GM20000 (cell line): ENCODE measurements at regions not wholly inside any gene's neighbourhood (a gene's known extent, or its start where the extent isn't known, plus 50 kb on each side); places are given as distances from the start of the nearest gene placed in this dataset.
A peak's percentile ranks its signal among the peaks of the same experiment; 100 is the strongest.

ENCODE experiments used
- DNase-seq: peaks from one replicate; pipeline ENCODE4 v3.0.0; 2012; ENCODE audit warnings: low spot score
- TF ChIP-seq, protein P1 (sequence below): IDR thresholded peaks from 2 replicates; pipeline ENCODE4 v1.5.1; 2012; ENCODE audit warnings: mild to moderate bottlenecking, control low read depth; ENCODE audit errors: extremely low read depth, missing control alignments

DNA sequence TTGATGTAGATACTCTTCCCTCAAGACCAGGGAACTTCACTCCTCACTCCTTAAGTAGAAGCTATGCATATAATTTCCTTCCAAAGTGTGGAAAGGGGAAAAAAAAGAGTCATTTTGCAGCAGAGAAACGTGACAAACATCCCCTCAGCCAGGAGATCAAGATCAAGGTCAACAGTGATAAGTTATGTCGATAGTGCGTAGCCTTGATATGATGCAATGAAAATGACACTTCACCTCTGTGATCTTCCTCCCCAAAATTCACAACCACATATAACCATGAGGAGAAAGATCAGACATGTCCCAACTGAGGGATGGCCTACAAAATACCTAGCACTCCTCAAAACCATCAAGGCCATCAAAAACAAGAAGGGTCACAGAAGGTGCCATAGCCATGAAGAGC is 160.4 kb upstream of the MYLIP start:
- TF ChIP-seq, protein P1, sequence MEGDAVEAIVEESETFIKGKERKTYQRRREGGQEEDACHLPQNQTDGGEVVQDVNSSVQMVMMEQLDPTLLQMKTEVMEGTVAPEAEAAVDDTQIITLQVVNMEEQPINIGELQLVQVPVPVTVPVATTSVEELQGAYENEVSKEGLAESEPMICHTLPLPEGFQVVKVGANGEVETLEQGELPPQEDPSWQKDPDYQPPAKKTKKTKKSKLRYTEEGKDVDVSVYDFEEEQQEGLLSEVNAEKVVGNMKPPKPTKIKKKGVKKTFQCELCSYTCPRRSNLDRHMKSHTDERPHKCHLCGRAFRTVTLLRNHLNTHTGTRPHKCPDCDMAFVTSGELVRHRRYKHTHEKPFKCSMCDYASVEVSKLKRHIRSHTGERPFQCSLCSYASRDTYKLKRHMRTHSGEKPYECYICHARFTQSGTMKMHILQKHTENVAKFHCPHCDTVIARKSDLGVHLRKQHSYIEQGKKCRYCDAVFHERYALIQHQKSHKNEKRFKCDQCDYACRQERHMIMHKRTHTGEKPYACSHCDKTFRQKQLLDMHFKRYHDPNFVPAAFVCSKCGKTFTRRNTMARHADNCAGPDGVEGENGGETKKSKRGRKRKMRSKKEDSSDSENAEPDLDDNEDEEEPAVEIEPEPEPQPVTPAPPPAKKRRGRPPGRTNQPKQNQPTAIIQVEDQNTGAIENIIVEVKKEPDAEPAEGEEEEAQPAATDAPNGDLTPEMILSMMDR = no peak

DNA sequence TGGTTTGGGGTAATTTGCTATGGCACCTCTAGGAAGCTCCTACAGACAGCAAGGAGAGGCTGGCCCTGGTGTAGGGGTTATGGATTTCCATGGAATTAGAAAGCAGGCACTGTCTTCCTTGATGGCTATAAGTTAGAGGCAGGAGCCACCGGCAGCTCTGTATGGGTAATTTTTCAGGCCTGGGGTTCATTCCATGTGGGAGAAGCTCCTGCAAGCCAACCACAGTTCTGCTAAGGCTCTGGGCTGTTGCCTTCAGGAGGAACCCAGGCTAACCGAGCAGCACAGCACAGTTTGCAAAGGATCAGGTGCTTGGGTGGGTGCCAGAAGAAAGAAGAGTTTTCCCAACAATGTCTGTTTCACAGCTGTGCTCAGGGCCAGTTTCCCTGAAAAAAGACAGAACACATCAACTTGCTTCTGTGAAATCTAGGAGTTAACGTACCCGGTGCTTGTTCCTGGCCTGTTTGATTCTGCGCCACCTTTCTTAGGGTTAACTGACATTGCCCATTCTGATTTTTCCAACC is 162.8 kb upstream of the MYLIP start:
- DNase-seq = no peak
- TF ChIP-seq, protein P1 = no peak

More for the DNA sequence above, 160.4 kb upstream of the MYLIP start:
- no peak for DNase-seq

DNA sequence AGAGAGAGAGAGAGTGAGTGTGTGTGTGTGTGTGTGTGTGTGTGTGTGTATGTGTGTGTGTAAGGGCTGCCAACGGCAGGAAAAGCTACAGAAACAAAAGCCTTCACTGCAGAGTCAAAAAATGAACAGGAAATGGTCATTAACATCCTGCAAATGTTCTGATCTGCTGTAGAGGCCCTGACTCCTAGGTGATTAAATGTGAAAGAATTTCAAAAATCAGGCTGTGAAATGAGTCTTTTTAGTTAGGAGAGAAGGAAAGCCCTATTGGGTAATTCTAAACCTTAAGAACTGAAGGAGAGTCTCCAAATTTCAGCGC is 166.5 kb upstream of the MYLIP start:
- TF ChIP-seq, protein P1 = no peak
- DNase-seq = peak; percentile 33

DNA sequence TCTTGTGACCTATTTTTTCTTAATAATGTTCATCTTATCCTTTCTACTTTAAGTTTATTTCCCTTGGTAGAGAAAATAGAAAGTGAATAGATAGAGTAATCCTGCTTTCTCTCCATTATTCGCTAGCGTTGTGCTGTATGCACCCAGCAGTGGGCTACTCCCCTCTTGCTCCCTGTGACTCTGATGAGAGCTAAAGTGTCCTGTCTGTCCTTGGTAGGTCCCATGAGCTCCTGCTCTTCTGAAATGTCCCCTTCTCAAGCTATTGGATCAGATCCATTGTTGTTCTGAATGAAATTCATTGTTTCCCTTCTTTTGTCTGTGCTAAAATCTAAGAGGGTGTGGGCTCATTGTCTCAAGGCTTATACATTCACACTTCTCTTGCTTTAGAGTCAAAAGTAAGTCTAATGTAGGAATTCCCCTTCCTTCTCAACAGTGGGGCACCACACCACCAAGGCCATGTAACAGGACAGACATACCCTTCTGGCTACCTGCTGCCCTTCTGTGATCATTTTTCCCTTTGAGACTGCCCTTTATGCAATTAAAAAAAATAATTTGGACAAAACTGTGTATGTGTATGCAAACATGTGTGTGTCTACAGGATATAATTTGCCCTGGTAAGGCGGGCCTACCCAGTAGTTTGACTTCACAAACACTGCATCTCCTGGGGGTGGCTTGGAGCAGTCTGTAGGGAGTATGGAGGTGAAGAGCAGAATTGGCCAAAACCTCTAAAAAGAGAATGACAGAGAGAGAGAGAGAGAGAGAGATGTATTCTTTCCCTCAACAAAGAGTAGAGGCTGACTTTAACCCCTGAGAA is 167.0 kb upstream of the MYLIP start:
- TF ChIP-seq, protein P1 = no peak
- DNase-seq = no peak

DNA sequence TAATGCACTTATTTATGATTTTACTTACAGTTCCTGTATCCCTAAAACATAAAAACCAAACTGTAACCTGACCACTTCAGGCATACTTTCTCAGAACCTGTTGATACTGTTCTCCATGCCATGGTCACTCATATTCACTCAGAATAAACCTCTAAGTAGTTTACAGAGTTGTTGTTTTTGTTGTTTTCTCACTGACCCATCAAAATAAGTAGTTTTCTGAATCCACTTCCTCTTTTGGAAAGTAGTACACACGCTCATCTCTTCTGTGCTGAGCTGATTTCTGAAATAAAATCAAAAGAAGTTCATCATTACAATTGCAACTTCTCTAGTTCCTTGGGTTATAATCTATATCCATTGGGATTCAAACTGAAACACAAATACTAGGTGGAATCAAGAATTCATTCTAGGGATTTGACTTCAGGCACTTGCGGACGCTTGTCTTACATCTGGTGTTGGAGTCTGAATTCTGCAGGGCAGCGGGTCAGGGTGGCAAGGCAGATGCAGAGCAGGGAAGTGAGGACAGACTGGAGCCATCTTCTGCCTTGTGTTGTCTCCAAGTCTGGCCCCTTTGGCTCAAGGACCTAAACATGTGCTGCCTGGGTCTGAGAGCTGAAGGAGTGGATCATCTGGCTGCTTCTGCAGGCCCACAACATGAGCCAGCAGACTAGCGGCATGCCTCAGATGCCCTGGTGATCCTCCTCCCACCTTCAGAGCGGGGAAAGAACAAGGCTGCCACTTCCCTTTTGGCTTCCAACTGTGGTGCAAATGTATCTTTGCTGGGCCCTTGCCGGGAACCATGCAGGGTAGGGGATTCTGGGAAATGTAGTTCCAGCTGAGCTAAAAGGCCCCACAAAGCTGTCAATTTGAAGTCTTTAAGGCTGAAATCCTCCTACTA is 167.9 kb upstream of the MYLIP start:
- TF ChIP-seq, protein P1 = no peak
- DNase-seq = no peak

DNA sequence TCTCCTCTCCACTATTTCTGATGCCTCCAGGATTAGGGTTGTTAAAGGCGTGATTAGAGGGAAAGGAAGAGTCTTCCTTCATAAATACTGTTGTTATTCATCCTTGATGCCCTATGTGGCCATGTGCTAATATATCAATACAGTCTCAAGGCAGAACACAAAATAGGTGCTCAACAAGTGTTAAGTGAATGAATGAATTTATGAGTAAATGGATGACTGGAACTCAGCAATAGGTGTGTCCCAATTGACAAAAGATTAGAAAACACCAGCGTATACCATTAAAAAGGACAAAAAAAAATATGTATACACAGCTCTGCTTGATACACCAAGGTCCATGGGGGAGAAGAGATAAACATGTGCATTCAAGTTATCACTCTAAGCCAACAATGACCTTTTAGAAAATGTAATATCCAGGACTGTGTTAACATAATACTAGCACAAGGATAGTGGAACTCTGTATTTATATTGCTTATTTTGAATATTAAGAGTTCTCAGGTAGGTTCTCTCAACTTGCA is 171.2 kb upstream of the MYLIP start:
- TF ChIP-seq, protein P1 = no peak

More for the DNA sequence above, 171.2 kb upstream of the MYLIP start:
- DNase-seq = no peak
